ENCODE measurements at regions not wholly inside any gene's neighbourhood (a gene's known extent, or its start where the extent isn't known, plus 50 kb on each side); places are given as distances from the start of the nearest gene placed in this dataset.

- Mint-ChIP-seq H3K4me1 (ENCODE audit: low read depth) (no peaks in the 10 kb centered on the region), H3K4me3 (ENCODE audit: unreplicated experiment) (no peak overlapping the region), H3K9me3 (ENCODE audit: low read depth) (no peaks in the 10 kb centered on the region), H3K36me3 (ENCODE audit: low read depth) (no peaks in the 10 kb centered on the region), H3K27ac (ENCODE audit: unreplicated experiment) (no peak overlapping the region), H3K27me3 (ENCODE audit: low read depth) (peaks cover 22% of the 10 kb centered on the region)
- no peak for TF ChIP-seq CTCF (IDR thresholded peaks at IDR 0.05)
- DNase-seq (ENCODE audit: low spot score): no peak
Observed at GRCh38 chr15:60213377-60214000, 184.3 kb downstream of the ANXA2 start.

GRCh38 chr15:60214201-60214600 lies 183.6 kb downstream of the ANXA2 start:
- no peak for TF ChIP-seq CTCF (IDR thresholded peaks at IDR 0.05)
- Mint-ChIP-seq H3K9me3 (ENCODE audit: low read depth) (no peaks in the 10 kb centered on the region), H3K4me3 (ENCODE audit: unreplicated experiment) (no peak overlapping the region), H3K36me3 (ENCODE audit: low read depth) (no peaks in the 10 kb centered on the region), H3K27me3 (ENCODE audit: low read depth) (peaks cover 28% of the 10 kb centered on the region), H3K4me1 (ENCODE audit: low read depth) (no peaks in the 10 kb centered on the region), H3K27ac (ENCODE audit: unreplicated experiment) (no peak overlapping the region)
- no peak for DNase-seq (ENCODE audit: low spot score)

- no peak for DNase-seq (ENCODE audit: low spot score)
- Mint-ChIP-seq H3K36me3 (ENCODE audit: low read depth) (no peaks in the 10 kb centered on the region), H3K27ac (ENCODE audit: unreplicated experiment) (no peak overlapping the region), H3K27me3 (ENCODE audit: low read depth) (peaks cover 33% of the 10 kb centered on the region), H3K9me3 (ENCODE audit: low read depth) (no peaks in the 10 kb centered on the region), H3K4me1 (ENCODE audit: low read depth) (no peaks in the 10 kb centered on the region), H3K4me3 (ENCODE audit: unreplicated experiment) (no peak overlapping the region)
- TF ChIP-seq CTCF (IDR thresholded peaks at IDR 0.05): no peak
Observed at GRCh38 chr15:60215225-60215963, 182.4 kb downstream of the ANXA2 start.

- Mint-ChIP-seq H3K27me3 (ENCODE audit: low read depth) (peaks cover 34% of the 10 kb centered on the region), H3K9me3 (ENCODE audit: low read depth) (no peaks in the 10 kb centered on the region), H3K4me3 (ENCODE audit: unreplicated experiment) (no peak overlapping the region), H3K27ac (ENCODE audit: unreplicated experiment) (no peak overlapping the region), H3K4me1 (ENCODE audit: low read depth) (no peaks in the 10 kb centered on the region), H3K36me3 (ENCODE audit: low read depth) (no peaks in the 10 kb centered on the region)
- no peak for DNase-seq (ENCODE audit: low spot score)
- TF ChIP-seq CTCF (IDR thresholded peaks at IDR 0.05): no peak
Observed at GRCh38 chr15:60217161-60217560, 180.6 kb downstream of the ANXA2 start.

GRCh38 chr15:60218256-60218655 lies 179.5 kb downstream of the ANXA2 start:
- no peak for TF ChIP-seq CTCF (IDR thresholded peaks at IDR 0.05)
- Mint-ChIP-seq H3K9me3 (ENCODE audit: low read depth) (no peaks in the 10 kb centered on the region), H3K4me3 (ENCODE audit: unreplicated experiment) (no peak overlapping the region), H3K36me3 (ENCODE audit: low read depth) (no peaks in the 10 kb centered on the region), H3K27me3 (ENCODE audit: low read depth) (peaks cover 32% of the 10 kb centered on the region), H3K27ac (ENCODE audit: unreplicated experiment) (no peak overlapping the region), H3K4me1 (ENCODE audit: low read depth) (no peaks in the 10 kb centered on the region)
- no peak for DNase-seq (ENCODE audit: low spot score)
